ENCODE measurements at regions not wholly inside any gene's neighbourhood (a gene's known extent, or its start where the extent isn't known, plus 50 kb on each side); places are given as distances from the start of the nearest gene placed in this dataset.

DNA sequence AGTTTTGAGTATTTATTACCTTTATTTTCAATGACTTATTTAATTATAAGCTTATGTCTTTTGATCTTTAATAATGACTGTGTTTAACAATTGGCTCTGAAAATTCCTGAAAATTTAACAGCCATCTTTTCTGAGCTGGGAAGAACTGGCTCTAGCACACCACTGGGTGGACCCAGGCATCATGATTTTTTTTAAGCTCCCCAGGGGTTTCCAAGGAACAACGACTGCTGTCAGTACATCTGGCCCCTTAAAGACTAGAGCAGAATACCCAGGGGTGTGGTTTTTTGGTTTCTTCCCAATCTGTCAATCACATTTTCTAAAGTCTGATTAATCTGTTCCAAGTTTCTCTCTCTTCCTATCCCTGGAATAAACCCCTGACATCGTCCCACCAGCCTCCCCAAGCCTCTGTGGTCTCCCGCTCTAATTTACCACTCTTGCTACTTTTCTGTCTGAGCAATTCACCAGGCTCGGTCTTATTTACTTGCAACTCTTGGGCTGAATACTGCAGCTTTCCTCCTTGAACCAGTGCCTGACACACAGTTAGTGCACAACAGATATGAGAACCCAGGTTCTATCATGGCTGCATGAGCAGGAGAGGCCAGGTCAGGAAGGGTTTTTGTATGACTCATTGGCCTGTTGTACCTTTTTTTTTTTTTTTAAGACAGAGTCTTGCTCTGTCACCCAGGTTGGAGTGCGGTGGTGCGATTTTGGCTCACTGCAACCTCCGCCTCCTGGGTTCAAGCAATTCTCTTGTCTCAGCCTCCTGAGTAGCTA is 321.9 kb downstream of the ZSWIM6 start:
- no peak for DNase-seq (ENCODE audit: low spot score)

DNA sequence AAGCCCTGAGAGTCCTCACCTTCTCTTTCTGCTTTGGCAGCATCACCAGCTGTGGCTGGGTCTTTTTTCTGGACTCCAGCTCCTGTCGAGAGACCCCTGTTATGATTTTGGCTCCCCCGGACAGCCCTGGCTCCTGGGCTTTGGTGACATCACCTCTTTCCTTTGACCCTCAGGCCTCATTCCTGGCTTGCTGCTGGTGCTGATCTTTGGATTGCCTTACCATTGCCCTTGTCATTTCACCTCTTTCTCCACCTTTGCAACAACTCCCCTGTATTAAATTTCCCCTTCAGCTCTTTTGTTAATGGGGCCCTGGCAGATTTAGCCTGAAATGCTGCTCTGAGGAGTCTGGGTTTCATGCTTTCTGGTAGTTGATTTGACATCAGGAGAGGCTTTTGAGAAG is 322.8 kb downstream of the ZSWIM6 start:
- no peak for DNase-seq (ENCODE audit: low spot score)

DNA sequence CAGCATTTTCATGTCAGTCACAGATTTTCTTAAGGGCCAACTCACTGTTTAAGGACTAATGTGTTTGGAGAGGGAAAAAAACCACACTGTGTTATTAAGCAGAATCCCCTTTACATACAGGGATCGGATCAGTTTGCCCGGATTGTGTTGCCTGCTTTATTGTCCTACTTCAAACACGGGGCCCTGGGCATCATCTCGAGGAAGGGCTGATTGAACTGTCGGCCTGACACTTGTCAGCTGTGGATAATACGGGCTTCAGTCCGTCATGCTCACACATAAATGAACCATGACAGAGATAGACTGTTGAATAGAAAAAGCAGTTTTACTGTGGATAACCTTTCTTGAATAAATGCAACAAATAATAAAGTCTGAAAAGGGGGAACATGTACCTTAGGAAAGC is 325.0 kb downstream of the ZSWIM6 start:
- DNase-seq (ENCODE audit: low spot score): no peak

DNA sequence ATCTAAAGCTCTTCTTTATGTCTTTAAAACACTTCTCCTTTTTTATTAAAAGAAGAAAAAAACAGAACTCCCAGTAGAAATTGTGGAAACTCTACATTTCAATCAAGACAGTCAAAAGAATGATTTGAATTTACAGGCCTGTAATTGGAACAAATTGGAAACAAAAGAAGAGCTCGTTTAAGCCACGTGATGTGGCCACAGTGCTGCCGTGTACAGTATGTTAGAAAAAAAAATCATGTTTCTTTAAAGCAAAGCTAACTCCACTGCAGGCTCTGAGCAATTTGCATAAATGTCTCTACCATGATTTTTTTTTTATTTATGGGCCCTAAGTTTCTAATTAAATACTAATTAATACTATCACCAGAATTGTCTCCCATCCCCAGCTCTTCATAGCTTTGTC is 325.6 kb downstream of the ZSWIM6 start:
- no peak for DNase-seq (ENCODE audit: low spot score)

DNA sequence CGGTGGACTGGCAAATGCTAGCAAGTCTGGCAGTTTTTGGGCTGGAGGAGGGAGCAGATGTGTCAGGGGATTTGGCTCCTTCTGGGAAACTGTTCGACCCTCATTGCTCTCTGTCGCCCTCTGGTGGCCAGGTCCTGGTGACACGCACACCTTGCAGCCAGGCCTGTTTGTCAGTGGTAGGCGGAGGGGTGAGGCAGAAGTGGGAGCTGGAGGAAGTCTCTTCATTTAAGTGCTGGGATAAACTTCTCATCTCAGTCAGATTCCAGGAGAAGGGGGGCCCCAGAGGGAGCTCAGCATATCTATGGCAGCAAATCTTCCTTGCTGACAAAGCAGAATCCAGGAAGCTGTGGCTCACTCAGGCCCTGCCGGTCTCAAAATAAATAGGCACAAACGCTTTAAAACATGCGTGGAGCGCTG is 326.5 kb downstream of the ZSWIM6 start:
- peak; percentile 35 for DNase-seq (ENCODE audit: low spot score)

DNA sequence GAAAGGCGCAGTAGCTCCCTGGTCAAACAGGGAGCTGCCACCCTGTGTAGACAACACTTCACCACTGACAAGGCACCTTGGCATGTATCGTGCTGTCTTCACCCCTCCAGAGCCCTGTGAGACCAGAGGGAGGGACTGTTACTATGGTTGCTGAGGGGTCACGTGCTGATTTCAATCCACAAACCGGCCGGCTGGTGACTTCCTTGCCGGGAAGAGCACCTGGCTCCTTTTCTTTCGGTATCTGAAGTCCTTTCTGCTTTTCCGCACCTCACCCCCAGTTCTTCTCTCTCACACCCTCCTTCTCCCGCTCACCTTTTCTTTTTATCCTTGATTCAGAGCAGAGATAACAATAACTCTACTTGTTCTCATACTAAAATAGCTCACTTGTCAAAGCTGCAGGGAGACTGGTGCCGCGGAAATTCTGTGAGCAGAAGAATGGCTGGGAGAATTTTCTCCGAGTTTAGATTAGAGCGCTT is 327.2 kb downstream of the ZSWIM6 start:
- no peak for DNase-seq (ENCODE audit: low spot score)

DNA sequence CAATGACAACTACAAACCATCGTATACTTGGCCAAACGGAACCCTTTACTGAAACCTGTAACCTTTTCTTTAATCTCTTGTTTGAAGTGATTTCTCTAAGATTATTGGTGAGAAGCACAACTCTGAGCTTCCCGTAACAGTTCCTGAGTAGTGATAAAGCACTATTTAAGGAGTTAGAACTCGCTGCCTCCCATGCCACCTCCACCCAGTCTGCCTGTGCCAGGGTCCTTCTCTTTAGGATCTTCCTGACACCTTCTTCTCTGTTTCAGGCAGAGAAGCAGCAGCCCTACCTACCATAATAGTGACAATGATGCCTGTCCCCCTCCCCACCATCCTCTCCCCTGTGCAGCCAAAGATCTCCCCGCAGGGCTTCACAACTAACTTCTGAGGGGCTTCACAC is 330.6 kb downstream of the ZSWIM6 start:
- DNase-seq (ENCODE audit: low spot score): no peak

DNA sequence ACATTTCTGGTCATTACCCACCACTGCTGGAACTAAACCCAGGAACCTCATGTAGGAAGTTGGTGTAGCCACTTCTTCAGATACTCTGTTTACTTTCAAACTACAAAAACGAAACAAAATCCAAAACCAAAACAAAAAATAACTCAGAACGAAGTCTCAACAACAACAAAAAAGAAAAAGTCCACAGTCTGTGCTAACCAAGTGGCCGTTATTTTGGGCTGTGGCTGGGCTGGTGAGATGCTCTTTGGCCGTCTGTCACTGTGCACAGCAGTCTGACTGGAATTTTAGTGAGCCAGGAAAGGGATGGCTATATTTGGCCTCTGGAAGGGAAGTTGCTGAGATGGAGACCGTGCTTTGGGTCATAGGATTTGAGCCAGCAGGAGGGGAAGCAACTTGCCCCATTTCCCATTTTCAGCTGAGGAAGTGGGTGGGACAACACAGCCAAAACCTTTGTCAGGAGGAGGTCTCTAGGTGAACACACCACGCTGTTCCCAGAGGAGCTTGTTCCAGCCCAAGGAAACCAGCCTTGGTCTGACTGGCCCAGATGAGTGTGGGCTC is 334.1 kb downstream of the ZSWIM6 start:
- no peak for DNase-seq (ENCODE audit: low spot score)

DNA sequence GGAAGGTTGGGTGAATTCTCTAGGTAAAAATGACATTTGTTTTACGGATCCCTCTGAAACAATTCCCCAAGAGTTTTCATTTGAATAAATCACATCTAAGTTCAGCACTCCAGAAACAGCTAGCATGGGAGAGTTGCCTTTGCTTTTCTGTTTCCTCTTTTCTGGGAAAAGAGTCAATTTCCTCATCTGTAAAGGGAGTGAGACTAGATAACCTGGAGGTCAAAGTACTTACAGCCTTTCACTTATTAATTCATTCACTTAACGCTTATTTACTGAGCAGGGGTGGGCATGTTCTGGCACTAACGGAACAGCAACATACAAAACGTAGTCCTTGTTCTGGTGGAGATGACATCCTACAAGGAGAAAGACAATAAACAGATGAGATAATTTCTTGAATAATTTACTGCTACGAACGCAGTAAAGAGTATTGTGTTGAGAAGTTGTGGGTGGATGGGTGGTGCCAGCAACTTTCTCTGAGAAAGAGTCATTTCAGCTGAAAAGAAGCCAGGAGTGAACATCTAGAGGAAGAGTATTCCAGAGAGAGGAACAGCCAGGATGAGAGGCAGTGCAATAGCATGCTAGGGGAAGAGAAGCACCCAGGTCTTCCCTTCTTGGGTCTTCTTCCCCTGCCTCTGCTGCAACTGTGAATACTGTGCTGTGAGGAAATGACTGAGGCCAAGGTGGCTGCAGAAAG is 335.6 kb downstream of the ZSWIM6 start:
- DNase-seq (ENCODE audit: low spot score): no peak

DNA sequence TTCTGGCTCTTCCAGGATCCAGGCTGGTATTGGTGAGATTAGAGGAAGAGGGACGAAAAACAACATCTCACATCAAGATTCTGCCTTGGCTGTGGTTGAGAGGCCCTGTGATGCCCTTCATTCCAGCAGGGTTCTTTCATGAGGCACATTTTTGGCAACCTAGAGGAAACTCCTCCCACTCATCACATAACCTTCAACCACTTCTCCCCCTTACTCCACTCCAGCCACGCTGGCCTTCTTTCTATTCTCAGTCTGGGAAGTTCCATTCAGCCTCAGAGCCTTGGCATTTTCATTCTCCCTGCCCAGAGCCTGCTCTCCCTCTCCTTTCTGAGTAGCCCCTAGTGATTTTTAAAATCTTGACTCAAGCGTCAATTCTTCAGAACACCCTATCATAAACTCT is 337.5 kb downstream of the ZSWIM6 start:
- DNase-seq (ENCODE audit: low spot score): no peak

DNA sequence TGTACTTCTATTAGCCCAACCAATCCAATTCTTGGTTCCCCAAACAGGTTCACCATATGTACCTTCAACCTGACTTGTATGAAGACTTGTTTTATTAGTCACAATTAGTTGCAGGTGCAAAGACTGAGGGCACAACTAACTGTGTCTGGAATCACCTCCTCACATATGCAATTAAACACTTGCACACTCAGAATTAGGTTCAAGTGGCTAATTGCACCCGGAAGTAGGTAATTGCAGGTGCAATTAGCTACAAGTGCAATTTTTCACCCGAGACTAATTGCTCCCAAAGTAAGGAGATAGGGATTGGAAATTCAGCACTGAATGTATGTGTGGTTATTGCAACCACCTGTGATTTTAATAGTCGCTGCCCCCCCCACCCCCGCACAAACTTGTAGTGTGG is 338.9 kb downstream of the ZSWIM6 start:
- DNase-seq (ENCODE audit: low spot score): no peak

DNA sequence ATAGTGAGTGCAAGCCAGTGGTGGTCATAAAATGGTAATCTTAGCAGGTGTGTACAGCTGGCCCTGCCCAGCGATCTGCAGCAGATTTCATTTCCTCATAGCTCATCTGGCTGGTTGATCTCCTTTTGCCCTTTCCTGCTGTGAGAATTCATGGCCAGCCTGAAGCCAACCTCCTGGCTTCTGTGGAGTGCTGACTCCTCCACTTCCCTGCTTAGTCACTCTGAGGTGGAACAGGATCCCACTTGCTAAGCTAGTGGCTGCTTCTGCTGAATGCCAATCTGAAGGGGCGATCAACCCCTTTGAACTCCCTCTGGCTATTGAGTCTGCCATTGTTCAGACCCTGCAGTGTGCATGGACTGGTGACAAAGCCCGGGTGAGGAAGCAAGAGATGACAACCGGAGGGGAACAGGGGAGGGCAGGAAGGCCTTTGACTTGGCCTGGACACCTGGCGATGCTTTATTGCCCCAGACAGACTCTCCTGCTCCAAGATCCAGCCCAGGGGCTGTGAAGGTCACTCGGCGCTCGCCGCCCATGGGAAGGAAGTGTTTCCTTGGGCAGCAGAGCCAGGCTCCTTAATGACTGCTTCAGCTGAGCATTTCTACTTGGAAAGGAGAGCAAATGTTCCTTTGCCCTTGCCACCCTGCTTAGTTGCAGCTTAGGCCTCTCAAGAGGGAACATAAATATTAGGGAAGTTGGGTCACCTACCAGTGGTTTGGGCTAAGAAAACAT is 341.1 kb downstream of the ZSWIM6 start:
- DNase-seq (ENCODE audit: low spot score): no peak

DNA sequence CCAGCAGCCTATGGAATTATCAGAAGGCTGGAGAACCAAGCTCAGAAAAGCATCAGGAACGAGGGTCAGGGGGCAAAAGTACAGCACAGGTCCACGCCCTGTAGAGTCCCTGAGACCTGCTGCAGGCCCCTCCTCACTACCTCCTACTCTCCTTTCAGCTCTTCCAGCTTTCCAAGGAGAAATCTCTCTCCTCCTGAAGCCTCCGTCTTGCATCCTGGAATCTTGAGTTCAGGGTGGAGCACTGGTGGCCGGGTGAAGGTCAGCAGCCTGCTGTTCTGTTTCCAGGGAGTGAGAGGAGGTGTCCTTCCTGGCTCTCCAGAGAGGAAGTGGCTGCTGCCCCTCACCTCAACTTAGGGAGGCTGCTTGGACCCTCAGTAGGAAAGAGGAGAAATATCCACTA is 342.3 kb downstream of the ZSWIM6 start:
- DNase-seq (ENCODE audit: low spot score): no peak

DNA sequence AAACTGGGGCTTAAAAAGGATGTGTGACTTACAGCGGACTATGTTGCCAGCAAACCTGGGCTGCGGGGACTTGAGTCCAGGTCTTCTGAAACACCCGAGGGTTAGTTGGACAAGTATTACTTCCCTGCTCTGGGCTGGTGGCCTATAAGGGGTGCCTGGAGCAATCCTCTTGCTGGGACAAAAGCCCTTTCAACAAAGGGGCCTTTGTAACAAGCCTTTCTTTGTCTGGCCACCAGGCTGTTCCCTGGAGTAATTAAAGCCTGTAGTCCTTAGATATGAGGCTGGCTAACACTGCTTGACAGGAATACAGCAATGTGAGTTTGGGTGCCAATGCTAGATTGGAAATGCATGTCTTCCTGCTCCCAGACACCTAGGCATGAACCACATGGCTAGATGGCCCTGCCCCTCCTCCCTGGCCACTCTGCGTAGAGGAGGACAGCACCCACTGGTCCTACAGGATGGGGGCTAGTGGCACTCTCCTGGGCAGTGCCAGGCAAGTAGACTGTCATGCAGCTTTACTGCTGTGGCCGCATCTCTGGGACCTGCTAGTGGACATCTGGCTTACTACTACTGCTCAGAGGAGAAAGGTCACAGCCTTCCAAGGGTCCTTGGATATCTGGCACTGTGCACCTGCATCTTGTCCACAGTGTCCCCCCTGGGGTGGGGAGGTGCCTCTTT is 343.1 kb downstream of the ZSWIM6 start:
- peak; percentile 50 for DNase-seq (ENCODE audit: low spot score)

DNA sequence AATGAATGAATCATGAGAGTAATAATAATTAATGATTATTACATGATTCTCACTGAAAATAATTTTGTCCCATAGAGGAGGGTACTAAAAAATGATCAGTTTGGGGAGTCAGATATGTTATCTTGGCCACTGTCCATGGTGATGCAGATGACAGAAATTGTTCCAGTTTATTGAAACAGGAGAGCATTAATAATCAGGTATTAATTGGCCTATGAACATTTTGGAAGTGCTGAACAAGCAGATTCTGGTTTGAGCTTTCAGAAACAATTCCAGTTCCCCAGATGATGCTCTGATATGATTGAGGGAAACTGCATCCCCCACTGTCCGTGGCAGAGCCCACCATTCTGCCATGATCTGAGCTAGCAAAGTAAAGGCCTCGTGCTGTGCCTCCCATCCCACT is 345.2 kb downstream of the ZSWIM6 start:
- no peak for DNase-seq (ENCODE audit: low spot score)

DNA sequence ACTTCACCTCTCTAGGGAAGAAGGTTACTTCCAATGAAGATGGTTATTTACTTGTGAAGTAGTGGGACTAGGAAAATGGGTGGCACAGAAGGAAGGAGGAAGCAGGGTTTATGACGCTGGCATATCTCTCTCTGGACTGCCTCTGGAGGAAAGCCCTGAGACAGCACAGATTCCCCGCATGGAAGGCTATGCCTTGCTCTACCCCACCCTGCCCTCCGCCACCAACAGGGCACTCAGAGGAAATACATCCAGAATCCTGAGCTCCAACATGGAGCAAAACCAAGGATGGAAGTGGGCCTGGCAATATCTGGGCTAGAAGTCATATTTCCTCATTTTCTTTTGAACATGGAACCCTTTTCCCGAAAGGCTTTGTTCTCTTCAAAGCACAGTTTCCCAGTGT is 346.9 kb downstream of the ZSWIM6 start:
- no peak for DNase-seq (ENCODE audit: low spot score)

DNA sequence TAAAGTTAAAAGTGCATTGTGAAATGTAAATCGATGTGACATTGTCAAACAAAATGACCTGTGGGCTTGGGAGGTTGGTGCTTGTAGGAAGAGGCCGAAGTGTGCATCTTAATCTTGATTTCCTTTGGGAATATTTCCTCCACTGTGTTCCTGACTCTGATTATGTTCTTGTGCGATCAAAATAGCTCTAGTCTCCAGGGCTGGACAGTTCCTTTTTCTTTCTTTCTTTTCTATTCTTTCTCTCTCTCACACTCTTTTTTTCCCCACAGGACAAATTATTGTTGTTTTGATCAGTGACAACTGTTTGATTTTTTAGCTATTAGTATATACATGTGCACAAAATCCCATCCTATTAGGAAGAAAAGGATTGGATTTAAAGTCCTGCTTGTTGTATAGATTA is 347.5 kb downstream of the ZSWIM6 start:
- no peak for DNase-seq (ENCODE audit: low spot score)

DNA sequence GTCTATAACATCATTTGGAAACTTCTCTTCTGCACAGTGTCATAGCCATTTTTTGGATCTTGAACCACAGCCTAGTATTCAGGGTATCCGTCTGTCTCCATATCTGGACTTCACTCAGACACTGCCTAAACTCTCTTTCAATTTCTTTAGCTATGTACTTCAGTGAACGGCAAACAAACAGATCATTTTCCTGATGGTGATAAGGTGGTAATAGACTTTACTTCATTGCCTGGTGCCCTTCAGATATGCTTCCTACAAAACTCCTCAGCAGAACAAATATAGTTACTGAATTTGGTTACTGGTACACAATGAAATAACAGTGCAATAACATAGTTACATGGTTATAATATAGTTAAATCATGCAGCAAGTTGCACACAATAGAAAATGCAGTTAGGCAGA is 348.2 kb downstream of the ZSWIM6 start:
- no peak for DNase-seq (ENCODE audit: low spot score)

DNA sequence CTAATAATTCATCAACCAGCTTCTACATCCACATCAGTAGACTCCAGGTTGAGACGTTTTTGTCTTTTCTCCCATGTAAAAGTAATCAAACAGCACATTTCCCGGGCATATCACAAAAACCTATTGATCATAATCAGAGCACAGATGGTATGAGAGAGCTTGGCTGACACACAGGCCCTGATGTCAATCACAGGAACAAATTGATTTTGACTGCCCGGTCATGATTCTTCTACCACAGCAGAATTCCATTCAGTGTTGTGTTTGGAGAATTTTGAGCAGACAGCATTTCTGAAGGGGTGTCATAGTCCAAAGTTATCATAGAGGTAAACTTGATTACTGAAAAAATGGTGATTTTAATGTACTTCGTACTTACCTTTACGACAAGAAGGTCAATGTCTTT is 351.1 kb downstream of the ZSWIM6 start:
- DNase-seq (ENCODE audit: low spot score): no peak

DNA sequence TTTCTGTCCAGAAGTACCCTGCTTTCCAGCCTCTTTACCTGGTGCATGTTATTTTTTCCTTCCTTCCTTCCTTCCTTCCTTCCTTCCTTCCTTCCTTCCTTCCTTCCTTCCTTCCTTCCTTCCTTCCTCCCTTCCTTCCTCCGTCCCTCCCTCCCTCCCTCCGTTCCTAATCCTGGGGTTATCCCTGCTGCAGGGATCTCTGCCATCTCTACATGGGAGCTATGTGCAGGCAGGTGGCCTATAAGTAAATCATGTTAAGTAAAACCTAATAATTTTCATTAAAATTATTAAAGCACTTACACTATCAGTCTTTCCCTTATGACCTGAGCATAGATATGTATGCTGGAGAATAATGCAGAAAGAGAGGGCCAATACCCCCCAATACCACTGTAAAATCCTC is 351.9 kb downstream of the ZSWIM6 start:
- no peak for DNase-seq (ENCODE audit: low spot score)

DNA sequence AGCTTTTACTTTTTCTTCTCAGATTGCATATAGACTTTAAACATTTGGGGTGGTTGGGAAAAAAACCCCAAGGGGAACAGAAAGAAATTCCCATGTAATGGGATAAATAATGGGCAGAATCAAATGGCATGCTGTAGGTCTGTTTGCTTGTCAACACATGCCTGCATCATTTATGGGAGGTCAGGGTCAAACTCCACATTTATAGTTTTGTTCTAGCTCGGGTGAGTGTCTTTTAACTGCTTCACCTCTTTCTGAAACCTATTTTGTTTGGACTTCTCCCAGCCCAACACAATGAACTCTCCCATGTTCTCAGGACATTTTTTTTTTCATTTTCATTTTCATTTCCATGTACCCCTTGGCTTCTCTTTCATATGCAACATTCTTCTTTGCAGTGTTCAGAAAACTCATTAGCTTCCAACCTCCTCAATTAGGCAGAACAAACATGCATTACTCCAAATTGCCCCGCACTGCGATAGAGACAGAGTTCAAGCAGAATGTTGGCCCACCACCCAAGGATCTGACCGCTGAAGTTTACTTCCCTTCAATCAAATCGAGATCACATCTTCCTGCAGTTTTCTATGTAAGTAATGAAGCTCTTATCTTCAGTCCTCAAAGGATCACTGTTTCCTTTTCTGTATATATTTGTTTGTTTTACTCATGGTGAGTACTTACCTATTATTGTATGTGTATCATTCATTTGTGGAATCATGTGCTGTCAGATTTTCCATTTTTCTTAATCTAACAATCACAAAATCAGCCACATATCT is 354.6 kb downstream of the ZSWIM6 start:
- no peak for DNase-seq (ENCODE audit: low spot score)
